ENCODE measurements at regions not wholly inside any gene's neighbourhood (a gene's known extent, or its start where the extent isn't known, plus 50 kb on each side); places are given as distances from the start of the nearest gene placed in this dataset.

- peaks cover 13% of the 10 kb centered on the region for H3K9me3 ChIP-seq (replicated peaks)
- DNase-seq: no peak
- no peak overlapping the region for H3K27ac ChIP-seq (replicated peaks)
- no peak overlapping the region for H3K4me3 ChIP-seq
- H3K36me3 ChIP-seq: no peaks in the 10 kb centered on the region
- H3K27me3 ChIP-seq (ENCODE audit: low read depth): no peaks in the 10 kb centered on the region
- peaks cover 3% of the 10 kb centered on the region for H3K4me1 ChIP-seq
- intact Hi-C loops (cut with micrococcal nuclease): no loop called here
- TF ChIP-seq, protein P1, sequence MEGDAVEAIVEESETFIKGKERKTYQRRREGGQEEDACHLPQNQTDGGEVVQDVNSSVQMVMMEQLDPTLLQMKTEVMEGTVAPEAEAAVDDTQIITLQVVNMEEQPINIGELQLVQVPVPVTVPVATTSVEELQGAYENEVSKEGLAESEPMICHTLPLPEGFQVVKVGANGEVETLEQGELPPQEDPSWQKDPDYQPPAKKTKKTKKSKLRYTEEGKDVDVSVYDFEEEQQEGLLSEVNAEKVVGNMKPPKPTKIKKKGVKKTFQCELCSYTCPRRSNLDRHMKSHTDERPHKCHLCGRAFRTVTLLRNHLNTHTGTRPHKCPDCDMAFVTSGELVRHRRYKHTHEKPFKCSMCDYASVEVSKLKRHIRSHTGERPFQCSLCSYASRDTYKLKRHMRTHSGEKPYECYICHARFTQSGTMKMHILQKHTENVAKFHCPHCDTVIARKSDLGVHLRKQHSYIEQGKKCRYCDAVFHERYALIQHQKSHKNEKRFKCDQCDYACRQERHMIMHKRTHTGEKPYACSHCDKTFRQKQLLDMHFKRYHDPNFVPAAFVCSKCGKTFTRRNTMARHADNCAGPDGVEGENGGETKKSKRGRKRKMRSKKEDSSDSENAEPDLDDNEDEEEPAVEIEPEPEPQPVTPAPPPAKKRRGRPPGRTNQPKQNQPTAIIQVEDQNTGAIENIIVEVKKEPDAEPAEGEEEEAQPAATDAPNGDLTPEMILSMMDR (IDR thresholded peaks at IDR 0.05; ENCODE audit: borderline replicate concordance): no peak
Measured at GRCh38 chr2:144084114-144084661, 435.7 kb downstream of the ZEB2 start.

DNA sequence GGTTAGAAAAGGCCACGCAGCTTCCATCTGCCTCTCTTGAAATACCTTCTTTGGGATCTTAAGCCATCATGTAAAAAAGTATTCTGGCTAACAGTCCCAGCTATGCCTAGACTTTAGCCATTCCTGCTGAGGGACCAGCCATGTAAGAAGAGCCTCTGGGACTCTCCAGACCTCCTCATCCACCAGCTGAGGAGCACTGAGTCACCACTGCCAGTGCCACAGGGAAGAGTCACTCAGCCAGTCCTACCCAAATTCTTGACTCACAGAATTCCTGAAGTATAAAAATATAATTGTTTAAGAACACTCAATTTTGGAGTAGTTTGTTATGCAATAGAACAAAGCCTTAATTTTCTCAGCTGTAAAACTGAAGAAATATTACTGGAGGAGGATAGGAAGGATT lies 436.7 kb downstream of the ZEB2 start:
- H3K9me3 ChIP-seq (replicated peaks): peaks cover 3% of the 10 kb centered on the region
- intact Hi-C loops (cut with micrococcal nuclease): no loop called here
- no peaks in the 10 kb centered on the region for H3K27me3 ChIP-seq (ENCODE audit: low read depth)
- TF ChIP-seq, protein P1 (IDR thresholded peaks at IDR 0.05; ENCODE audit: borderline replicate concordance): no peak
- peaks cover 13% of the 10 kb centered on the region for H3K4me1 ChIP-seq
- H3K27ac ChIP-seq (replicated peaks): no peak overlapping the region
- H3K36me3 ChIP-seq: no peaks in the 10 kb centered on the region
- no peak overlapping the region for H3K4me3 ChIP-seq
- DNase-seq: no peak

DNA sequence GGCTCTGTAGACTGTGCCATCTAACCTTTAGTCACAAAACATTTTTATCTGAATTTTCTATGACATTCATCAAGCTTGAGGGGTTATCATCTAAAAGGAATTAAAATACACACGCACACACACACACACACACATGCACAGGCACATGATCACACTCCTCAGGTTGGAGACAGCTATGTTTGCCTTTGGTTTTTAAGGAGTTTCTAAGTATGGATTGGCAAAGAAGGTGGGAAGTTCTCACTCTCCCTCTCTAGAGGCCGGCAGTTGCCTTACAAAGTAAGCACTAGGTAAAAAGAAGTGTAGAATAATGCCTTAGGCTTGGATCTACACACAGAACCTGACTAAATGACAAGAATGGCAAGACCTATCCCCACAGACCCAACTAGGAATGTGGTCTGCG lies 437.1 kb downstream of the ZEB2 start:
- TF ChIP-seq, protein P1 (IDR thresholded peaks at IDR 0.05; ENCODE audit: borderline replicate concordance): no peak
- DNase-seq: no peak
- H3K4me3 ChIP-seq: no peak overlapping the region
- H3K4me1 ChIP-seq: peaks cover 17% of the 10 kb centered on the region
- no peaks in the 10 kb centered on the region for H3K27me3 ChIP-seq (ENCODE audit: low read depth)
- intact Hi-C loops (cut with micrococcal nuclease): no loop called here
- no peaks in the 10 kb centered on the region for H3K9me3 ChIP-seq (replicated peaks)
- no peaks in the 10 kb centered on the region for H3K36me3 ChIP-seq
- no peak overlapping the region for H3K27ac ChIP-seq (replicated peaks)

- H3K9me3 ChIP-seq (replicated peaks): no peaks in the 10 kb centered on the region
- intact Hi-C loops (cut with micrococcal nuclease): no loop called here
- no peaks in the 10 kb centered on the region for H3K36me3 ChIP-seq
- TF ChIP-seq, protein P1 (IDR thresholded peaks at IDR 0.05; ENCODE audit: borderline replicate concordance): no peak
- H3K4me1 ChIP-seq: peaks cover 18% of the 10 kb centered on the region
- H3K4me3 ChIP-seq: no peak overlapping the region
- no peak for DNase-seq
- H3K27me3 ChIP-seq (ENCODE audit: low read depth): no peaks in the 10 kb centered on the region
- H3K27ac ChIP-seq (replicated peaks): no peak overlapping the region
Measured at GRCh38 chr2:144082327-144082726, 437.6 kb downstream of the ZEB2 start.

DNA sequence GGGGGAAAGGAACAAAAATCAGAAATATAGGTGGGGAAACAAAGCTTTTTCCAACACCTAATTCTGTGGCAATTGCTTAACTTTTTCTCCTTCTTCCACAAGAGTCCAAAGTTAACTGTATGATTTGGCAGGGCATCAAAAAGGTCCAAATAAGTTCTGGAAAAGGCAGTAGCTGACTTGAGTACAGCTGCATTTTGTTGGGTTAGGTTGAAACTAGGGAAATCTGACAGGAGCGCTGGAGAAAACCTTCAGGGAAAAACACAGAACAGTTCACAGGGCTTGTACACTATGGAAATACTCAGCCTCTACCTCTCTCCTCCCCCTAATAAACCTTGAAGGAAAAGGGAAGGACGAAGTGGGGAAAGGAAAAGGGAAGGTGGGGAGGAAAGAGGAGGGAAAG lies 438.6 kb downstream of the ZEB2 start:
- DNase-seq: no peak
- no peaks in the 10 kb centered on the region for H3K9me3 ChIP-seq (replicated peaks)
- no peak overlapping the region for H3K4me3 ChIP-seq
- H3K36me3 ChIP-seq: no peaks in the 10 kb centered on the region
- no peak overlapping the region for H3K27ac ChIP-seq (replicated peaks)
- peaks cover 18% of the 10 kb centered on the region for H3K4me1 ChIP-seq
- TF ChIP-seq, protein P1 (IDR thresholded peaks at IDR 0.05; ENCODE audit: borderline replicate concordance): no peak
- intact Hi-C loops (cut with micrococcal nuclease): no loop called here
- H3K27me3 ChIP-seq (ENCODE audit: low read depth): no peaks in the 10 kb centered on the region
